Sigmoid colon (tissue), 6 donors: ENCODE measurements at regions not wholly inside any gene's neighbourhood (a gene's known extent, or its start where the extent isn't known, plus 50 kb on each side); places are given as distances from the start of the nearest gene placed in this dataset.

Experiments
- DNase-seq: peaks from one replicate; pipeline ENCODE4 v3.0.0-alpha.2; 2019
- H3K27ac ChIP-seq, 4 donors: fragments of 200-600 bp; sonication (generic); one replicate each; pipeline ENCODE4 v1.5.1; 2016 to 2019; ENCODE audit warnings: mild to moderate bottlenecking in 1 of 4
- H3K27me3 ChIP-seq, 3 donors: fragments of 200-600 bp; sonication (generic); one replicate each; pipeline ENCODE4 v1.5.1; 2019; ENCODE audit warnings: mild to moderate bottlenecking in 1 of 3
- H3K36me3 ChIP-seq, 4 donors: fragments of 200-600 bp; sonication (generic); one replicate each; pipeline ENCODE4 v1.5.1; 2016 to 2019
- H3K4me1 ChIP-seq, 4 donors: fragments of 200-600 bp; sonication (generic); one replicate each; pipeline ENCODE4 v1.5.1; 2017 to 2019
- H3K4me3 ChIP-seq, 4 donors: fragments of 200-600 bp; sonication (generic); one replicate each; pipeline ENCODE4 v1.5.1; 2017 to 2019; ENCODE audit warnings: mild to moderate bottlenecking in 2 of 4, moderate library complexity in 1 of 4
- H3K9me3 ChIP-seq, 4 donors: fragments of 200-600 bp in 3 of 4; sonication (generic) in 3 of 4; one replicate each; pipeline versions ENCODE4 v1.5.1 to v1.6.1; 2013 to 2019
- EP300 ChIP-seq, 4 donors: sonication (generic); formaldehyde crosslinking; IDR thresholded peaks; one replicate each; pipeline ENCODE4 v1.6.1; 2017; ENCODE audit warnings: antibody characterized with exemption in 4 of 4
- POLR2A ChIP-seq, 2 donors: fragments of 450-650 bp; IDR thresholded peaks; one replicate each; pipeline ENCODE4 v1.6.1; 2016; ENCODE audit warnings: antibody characterized with exemption in 2 of 2, mild to moderate bottlenecking in 2 of 2, moderate library complexity in 2 of 2
- POLR2AphosphoS5 ChIP-seq, 4 donors: sonication (generic); formaldehyde crosslinking; IDR thresholded peaks; one replicate each; pipeline ENCODE4 v1.6.1; 2017; ENCODE audit warnings: antibody characterized with exemption in 4 of 4
- WGBS, 2 donors: extraction: QIAGEN DNeasy Blood & Tissue Kit; methylation state at CpG; one replicate each; pipeline ENCODE4 v1.1.7; 2013; 5-methylcytosine and 5-hydroxymethylcytosine counted together
- intact Hi-C: fragments of 100-400 bp; cut with DNase I; formaldehyde crosslinking; loops from one replicate; pipeline ENCODE4 v1.15.1; 2023
- TF ChIP-seq, protein P1 (sequence below), 4 experiments: fragments of 450-650 bp in 3 of 4; fragments of 200-600 bp in 1 of 4; IDR thresholded peaks; one replicate each; pipeline ENCODE4 v1.5.1; 2016 to 2019; ENCODE audit warnings: antibody characterized with exemption in 4 of 4, mild to moderate bottlenecking in 3 of 4, moderate library complexity in 2 of 4
- donor health status: healthy with polysubstance abuse.
- donor health status: healthy.

DNA sequence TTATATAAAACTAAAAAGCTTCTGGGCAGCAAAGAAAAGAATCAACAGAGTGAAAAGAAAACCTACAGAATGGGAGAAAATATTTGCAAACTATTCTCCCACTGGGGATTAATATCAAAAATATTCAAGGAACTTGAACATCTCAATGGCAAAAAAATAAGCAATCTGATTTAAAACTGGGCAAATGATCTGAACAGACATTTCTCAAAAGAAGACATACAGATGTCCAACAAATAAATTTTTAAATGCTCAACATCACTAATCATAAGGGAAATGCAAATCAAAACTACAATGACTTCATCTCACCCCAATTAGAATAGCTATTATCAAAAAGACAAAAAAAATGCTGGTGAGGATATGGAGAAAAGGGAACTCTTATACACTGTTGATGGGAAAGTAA lies 57.2 kb upstream of the SSBP2 start:
- Histone ChIP-seq H3K4me1 (no peaks in the 10 kb centered on the region), H3K36me3 (no peaks in the 10 kb centered on the region), H3K27ac (no peak overlapping the region), H3K9me3 (no peaks in the 10 kb centered on the region), H3K27me3 (no peaks in the 10 kb centered on the region), H3K4me3 (no peak overlapping the region)
- intact Hi-C loops = no loop called here
- DNase-seq = no peak
- no peak for TF ChIP-seq POLR2AphosphoS5 (IDR thresholded peaks at IDR 0.05)
- no peak for TF ChIP-seq POLR2A (IDR thresholded peaks at IDR 0.05)

DNA sequence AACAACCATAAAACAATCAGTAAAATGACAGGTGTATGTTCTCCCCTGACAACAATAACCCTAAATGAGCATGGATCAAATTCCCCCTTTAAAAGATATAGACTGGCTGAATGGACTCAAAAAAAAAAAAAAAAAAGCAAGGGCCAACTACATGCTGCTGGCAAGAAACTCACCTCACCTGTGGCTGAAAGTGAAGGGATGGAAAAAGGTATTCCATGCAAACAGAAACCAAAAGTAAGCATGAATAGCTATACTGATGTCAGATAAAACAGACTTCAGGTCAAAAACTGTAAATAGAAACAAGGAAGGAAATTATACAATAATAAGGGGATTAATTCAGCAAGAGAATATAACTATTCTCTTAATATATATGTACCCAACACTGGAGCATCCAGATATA lies 54.2 kb upstream of the SSBP2 start:
- no peaks in the 10 kb centered on the region for H3K9me3 ChIP-seq
- TF ChIP-seq, protein P1, sequence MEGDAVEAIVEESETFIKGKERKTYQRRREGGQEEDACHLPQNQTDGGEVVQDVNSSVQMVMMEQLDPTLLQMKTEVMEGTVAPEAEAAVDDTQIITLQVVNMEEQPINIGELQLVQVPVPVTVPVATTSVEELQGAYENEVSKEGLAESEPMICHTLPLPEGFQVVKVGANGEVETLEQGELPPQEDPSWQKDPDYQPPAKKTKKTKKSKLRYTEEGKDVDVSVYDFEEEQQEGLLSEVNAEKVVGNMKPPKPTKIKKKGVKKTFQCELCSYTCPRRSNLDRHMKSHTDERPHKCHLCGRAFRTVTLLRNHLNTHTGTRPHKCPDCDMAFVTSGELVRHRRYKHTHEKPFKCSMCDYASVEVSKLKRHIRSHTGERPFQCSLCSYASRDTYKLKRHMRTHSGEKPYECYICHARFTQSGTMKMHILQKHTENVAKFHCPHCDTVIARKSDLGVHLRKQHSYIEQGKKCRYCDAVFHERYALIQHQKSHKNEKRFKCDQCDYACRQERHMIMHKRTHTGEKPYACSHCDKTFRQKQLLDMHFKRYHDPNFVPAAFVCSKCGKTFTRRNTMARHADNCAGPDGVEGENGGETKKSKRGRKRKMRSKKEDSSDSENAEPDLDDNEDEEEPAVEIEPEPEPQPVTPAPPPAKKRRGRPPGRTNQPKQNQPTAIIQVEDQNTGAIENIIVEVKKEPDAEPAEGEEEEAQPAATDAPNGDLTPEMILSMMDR (IDR thresholded peaks at IDR 0.05) = no peak
- TF ChIP-seq EP300 (IDR thresholded peaks at IDR 0.05) (no peak), POLR2A (IDR thresholded peaks at IDR 0.05) (no peak), POLR2AphosphoS5 (IDR thresholded peaks at IDR 0.05) (no peak)
- intact Hi-C loops = no loop called here
- peaks cover 0 to 4% (median 0%) of the 10 kb centered on the region in 4 donors for H3K4me1 ChIP-seq
- no peak overlapping the region for H3K27ac ChIP-seq
- no peaks in the 10 kb centered on the region for H3K27me3 ChIP-seq
- no peak overlapping the region for H3K4me3 ChIP-seq
- no peaks in the 10 kb centered on the region for H3K36me3 ChIP-seq
- no peak for DNase-seq

DNA sequence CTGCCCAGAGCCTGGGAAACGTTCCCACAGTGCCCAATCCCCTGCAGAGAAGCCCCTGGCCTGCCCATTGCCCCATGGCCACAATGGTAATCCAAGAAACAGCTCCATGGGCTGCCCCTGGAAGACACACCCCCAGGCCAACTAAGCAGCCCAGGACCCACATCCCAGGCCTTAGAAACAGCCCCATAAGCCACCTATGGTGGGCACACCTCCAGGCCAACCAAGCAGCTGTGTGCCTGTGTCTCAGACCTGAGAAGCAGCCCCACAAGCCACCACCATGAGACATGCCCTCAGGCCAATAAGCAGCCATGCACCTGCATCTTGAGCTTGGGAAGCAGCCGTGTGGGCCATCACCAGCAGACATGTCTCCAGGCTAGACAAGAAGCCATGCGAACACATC lies 52.9 kb upstream of the SSBP2 start:
- H3K27ac ChIP-seq = no peak overlapping the region
- H3K9me3 ChIP-seq = no peaks in the 10 kb centered on the region
- no peak for TF ChIP-seq EP300 (IDR thresholded peaks at IDR 0.05)
- TF ChIP-seq POLR2A (IDR thresholded peaks at IDR 0.05) = no peak
- no peak for TF ChIP-seq POLR2AphosphoS5 (IDR thresholded peaks at IDR 0.05)
- TF ChIP-seq, protein P1 (IDR thresholded peaks at IDR 0.05) = no peak
- H3K36me3 ChIP-seq = no peaks in the 10 kb centered on the region
- no peak for DNase-seq
- intact Hi-C loops = no loop called here
- H3K27me3 ChIP-seq = no peaks in the 10 kb centered on the region
- WGBS, 2 donors = 91 to 94% methylated on average over 3 of the region's 3 CpGs
- H3K4me1 ChIP-seq = peaks cover 0 to 4% (median 0%) of the 10 kb centered on the region in 4 donors
- H3K4me3 ChIP-seq = no peak overlapping the region

DNA sequence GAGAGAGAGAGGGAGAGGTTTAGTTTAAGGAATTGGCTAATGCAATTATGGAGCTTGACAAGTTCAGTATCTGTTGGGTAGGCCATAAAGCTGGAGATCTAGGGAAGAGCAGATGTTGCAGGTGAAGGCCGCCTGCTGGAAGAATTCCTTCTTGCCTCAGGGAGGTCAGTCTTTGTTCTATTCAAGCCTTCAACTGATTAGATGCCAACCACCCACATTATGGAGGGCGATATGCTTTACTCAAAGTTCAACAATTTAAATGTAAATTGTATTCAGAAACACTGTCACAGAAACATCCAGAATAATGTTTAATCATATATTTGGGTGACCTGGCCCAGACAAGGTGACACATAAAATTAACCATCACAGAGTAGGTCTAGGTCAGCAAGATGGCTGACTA lies 51.7 kb upstream of the SSBP2 start:
- no peak overlapping the region for H3K27ac ChIP-seq
- no peaks in the 10 kb centered on the region for H3K9me3 ChIP-seq
- H3K27me3 ChIP-seq = no peaks in the 10 kb centered on the region
- no peaks in the 10 kb centered on the region for H3K36me3 ChIP-seq
- no peak for TF ChIP-seq POLR2A (IDR thresholded peaks at IDR 0.05)
- TF ChIP-seq EP300 (IDR thresholded peaks at IDR 0.05) = no peak
- TF ChIP-seq, protein P1 (IDR thresholded peaks at IDR 0.05) = no peak
- TF ChIP-seq POLR2AphosphoS5 (IDR thresholded peaks at IDR 0.05) = no peak
- peaks cover 0 to 4% (median 0%) of the 10 kb centered on the region in 4 donors for H3K4me1 ChIP-seq
- no peak for DNase-seq
- WGBS, 2 donors = 94 to 95% methylated on average over 2 of the region's 2 CpGs
- H3K4me3 ChIP-seq = no peak overlapping the region
- intact Hi-C loops = no loop called here

DNA sequence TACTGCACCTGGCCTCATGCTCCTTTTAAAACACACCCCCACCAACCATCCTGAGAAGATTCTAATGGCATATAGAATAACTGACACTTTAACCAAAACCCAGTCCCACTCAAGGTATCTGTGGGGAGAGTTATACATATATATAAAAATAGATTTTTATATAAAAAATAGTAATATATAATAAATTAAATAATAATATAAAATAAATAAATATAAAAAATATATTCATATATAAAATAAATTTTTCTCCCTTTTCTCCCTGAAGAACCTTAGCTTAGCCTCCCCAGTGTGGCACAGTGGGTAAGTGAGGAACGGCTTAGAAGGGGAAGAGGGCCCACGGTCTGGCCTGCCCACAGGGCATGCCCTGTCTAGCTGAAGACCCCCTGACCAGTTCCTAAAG lies 51.1 kb upstream of the SSBP2 start:
- intact Hi-C loops = no loop called here
- no peak overlapping the region for H3K27ac ChIP-seq
- H3K9me3 ChIP-seq = no peaks in the 10 kb centered on the region
- no peaks in the 10 kb centered on the region for H3K27me3 ChIP-seq
- WGBS, 2 donors = 85 to 91% methylated on average over 2 of the region's 2 CpGs
- DNase-seq = no peak
- H3K36me3 ChIP-seq = no peaks in the 10 kb centered on the region
- H3K4me3 ChIP-seq = no peak overlapping the region
- H3K4me1 ChIP-seq = peaks cover 0 to 4% (median 0%) of the 10 kb centered on the region in 4 donors
- TF ChIP-seq, protein P1 (IDR thresholded peaks at IDR 0.05) = no peak
- TF ChIP-seq POLR2AphosphoS5 (IDR thresholded peaks at IDR 0.05) (no peak), POLR2A (IDR thresholded peaks at IDR 0.05) (no peak), EP300 (IDR thresholded peaks at IDR 0.05) (no peak)
